LNCAP (cell line): ENCODE measurements at regions not wholly inside any gene's neighbourhood (a gene's known extent, or its start where the extent isn't known, plus 50 kb on each side); places are given as distances from the start of the nearest gene placed in this dataset.

ENCODE experiments used
- CTCF ChIP-seq: fragments of 450-650 bp; IDR thresholded peaks from 2 replicates; pipeline ENCODE4 v1.5.1; 2017; ENCODE audit warnings: mild to moderate bottlenecking

DNA sequence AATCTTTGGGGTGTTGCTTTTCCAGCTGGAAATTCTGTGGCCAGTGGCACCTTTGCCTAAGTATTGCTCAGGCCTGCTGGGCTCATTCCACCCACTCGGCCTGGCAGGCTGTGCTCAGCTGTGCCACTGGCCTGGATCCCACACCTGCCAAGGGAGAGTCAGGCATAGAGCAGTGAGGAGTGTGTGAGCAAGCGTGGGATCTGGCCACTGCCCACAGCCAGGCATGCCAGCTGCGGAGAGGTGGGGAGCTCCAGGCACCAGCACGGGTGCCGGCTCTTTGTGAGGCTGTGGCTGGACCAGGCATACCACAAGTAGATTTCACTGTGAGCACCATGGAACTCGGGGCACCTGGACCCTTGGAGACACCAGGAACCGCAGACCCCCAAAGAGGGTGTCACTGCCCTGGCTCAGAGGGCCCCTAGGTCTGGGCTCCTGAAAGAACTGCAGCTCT lies 118.1 kb upstream of the MAP2 start:
- no peak for TF ChIP-seq CTCF

- no peak for TF ChIP-seq CTCF
Measured at GRCh38 chr2:209307161-209308001, 116.5 kb upstream of the MAP2 start.

- TF ChIP-seq CTCF: no peak
Measured at GRCh38 chr2:209308415-209308814, 115.4 kb upstream of the MAP2 start.

DNA sequence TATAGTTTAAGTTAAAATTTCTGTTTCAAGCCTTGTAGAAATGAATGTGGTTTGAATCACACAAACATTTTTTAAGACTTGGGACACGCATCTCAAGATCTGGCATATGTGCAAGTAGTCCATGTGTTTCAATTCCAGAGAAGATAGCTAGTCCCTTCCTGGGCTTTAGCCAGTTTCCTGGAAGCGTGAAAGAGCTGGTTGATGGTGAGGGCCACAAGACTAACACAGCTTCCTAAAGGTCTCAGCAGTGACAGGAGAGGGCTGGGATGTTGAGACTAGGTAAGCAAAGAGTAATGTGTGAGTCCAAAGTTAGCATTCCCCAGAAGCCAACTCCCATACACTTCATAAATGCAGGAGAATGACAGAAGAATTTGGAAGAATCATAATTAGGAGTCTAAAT lies 111.9 kb upstream of the MAP2 start:
- no peak for TF ChIP-seq CTCF

GRCh38 chr2:209314653-209315052 lies 109.2 kb upstream of the MAP2 start:
- TF ChIP-seq CTCF: no peak

DNA sequence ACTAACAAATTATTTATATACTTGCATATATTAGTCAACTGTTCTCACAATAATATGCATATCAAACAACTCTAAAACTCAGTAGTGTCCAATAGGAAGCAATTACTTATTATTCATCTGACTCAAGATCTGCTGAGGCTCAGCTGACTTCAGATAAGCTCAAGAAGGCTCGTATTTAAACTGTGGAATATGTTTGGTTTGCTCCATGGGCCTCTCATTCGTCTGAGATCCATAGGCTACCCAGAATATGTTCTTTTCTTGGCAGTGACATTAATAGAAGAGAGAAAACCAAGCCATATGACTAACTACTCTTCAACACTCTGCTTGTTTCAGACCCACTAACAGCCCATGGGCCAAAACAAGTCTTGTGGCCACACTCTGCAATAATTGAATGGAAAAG lies 107.7 kb upstream of the MAP2 start:
- TF ChIP-seq CTCF: no peak

DNA sequence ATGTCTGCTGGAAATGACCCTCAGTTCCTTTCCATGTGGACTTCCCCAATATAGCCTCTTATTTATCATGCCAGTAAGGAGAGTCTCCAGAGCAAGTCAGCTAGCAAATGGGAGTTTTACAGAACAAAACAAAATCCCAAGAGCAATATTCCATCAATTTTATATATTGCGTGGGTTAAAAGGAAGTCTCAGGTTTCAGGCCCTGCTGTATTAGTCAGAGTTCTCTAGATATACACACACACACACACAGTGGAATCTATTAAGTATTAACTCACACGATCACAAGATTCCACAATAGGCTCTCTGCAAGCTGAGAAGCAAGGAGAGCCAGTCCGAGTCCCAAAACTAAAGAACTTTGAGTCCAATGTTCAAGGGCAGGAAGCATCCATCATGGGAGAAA lies 102.8 kb upstream of the MAP2 start:
- TF ChIP-seq CTCF: no peak
